Muscle of leg (tissue), 3 donors: ENCODE measurements at regions not wholly inside any gene's neighbourhood (a gene's known extent, or its start where the extent isn't known, plus 50 kb on each side); places are given as distances from the start of the nearest gene placed in this dataset.
A peak's percentile ranks its signal among the peaks of the same experiment; 100 is the strongest.

Source experiments
- DNase-seq: peaks from one replicate; pipeline ENCODE4 v3.0.0; 2013
- H3K27ac ChIP-seq: one replicate; pipeline ENCODE4 v1.5.1; 2013; ENCODE audit warnings: mild to moderate bottlenecking, low read length, control low read depth
- H3K27me3 ChIP-seq: one replicate; pipeline ENCODE4 v1.6.1; 2013; ENCODE audit warnings: low read length; ENCODE audit not compliant: control insufficient read depth, insufficient read depth
- H3K36me3 ChIP-seq: one replicate; pipeline ENCODE4 v1.6.1; 2013; ENCODE audit warnings: low read length; ENCODE audit not compliant: control insufficient read depth, insufficient read depth
- H3K4me1 ChIP-seq: one replicate; pipeline ENCODE4 v1.6.1; 2013; ENCODE audit warnings: low read length; ENCODE audit not compliant: control insufficient read depth, insufficient read depth
- H3K4me3 ChIP-seq: one replicate; pipeline ENCODE4 v1.5.1; 2013; ENCODE audit warnings: low read length, control low read depth
- H3K9me3 ChIP-seq: replicated peaks from 2 replicates; pipeline ENCODE4 v1.6.1; 2013; ENCODE audit warnings: low read depth, low read length; ENCODE audit not compliant: control insufficient read depth
- WGBS: methylation state at CpG from one replicate; pipeline ENCODE4 v1.1.5; 2013; ENCODE audit warnings: missing lambda C conversion rate; ENCODE audit not compliant: insufficient coverage; 5-methylcytosine and 5-hydroxymethylcytosine counted together

DNA sequence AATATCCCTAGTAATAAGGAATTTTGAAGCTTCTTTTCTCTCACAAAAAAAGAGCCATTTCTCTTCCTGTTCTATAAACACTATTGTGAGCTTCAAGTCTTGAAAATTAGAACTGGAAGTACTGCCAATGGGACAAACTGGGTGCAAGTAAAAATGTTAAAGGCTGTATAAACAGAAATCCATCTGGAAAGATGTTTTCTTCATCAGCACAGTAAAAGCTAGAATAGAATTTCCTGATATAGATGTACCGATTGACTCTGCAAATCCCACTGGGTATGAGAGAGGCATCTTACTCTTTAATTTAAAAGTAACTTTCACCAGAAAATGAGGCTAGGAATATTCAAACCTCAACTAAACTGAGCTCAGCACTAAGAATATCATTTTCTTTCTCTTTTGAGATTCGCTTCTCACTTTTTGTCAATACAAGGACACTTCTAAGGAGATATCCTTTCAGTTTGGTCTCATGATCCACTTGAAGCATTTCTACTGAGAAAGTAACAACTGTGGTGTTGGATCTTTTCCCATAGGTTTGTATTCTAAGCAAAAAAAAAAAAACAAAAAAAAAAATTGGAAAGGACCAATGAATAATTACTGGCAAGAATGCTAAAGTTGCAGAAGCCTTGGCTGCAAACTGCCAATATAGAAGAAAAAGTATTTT, 169.0 kb upstream of the PRDM1 start:
- Histone ChIP-seq H3K27ac (no peak overlapping the region), H3K9me3 (no peaks in the 10 kb centered on the region), H3K27me3 (no peaks in the 10 kb centered on the region), H3K36me3 (no peaks in the 10 kb centered on the region), H3K4me3 (no peak overlapping the region), H3K4me1 (no peaks in the 10 kb centered on the region)
- WGBS, result no CpG with 5 or more reads among the region's 2 CpGs
- DNase-seq, result peak; percentile 38

GRCh38 chr6:105911106-105911629, 175.0 kb upstream of the PRDM1 start:
- H3K36me3 ChIP-seq, result no peaks in the 10 kb centered on the region
- 60% methylated on average over 1 of the region's 4 CpGs for WGBS
- peak; percentile 41 for DNase-seq
- H3K27me3 ChIP-seq, result no peaks in the 10 kb centered on the region
- peaks cover 3% of the 10 kb centered on the region for H3K4me1 ChIP-seq
- H3K9me3 ChIP-seq, result no peaks in the 10 kb centered on the region
- no peak overlapping the region for H3K4me3 ChIP-seq
- no peak overlapping the region for H3K27ac ChIP-seq

- peak; percentile 82 for DNase-seq
- H3K4me3 ChIP-seq, result no peak overlapping the region
- 60% methylated on average over 2 of the region's 6 CpGs for WGBS
- no peaks in the 10 kb centered on the region for H3K9me3 ChIP-seq
- no peak overlapping the region for H3K27ac ChIP-seq
- H3K36me3 ChIP-seq, result no peaks in the 10 kb centered on the region
- H3K27me3 ChIP-seq, result no peaks in the 10 kb centered on the region
- peaks cover 3% of the 10 kb centered on the region for H3K4me1 ChIP-seq
These were observed 177.0 kb upstream of the PRDM1 start for GRCh38 chr6:105909106-105909505.

GRCh38 chr6:105907991-105908390, 178.1 kb upstream of the PRDM1 start:
- no peaks in the 10 kb centered on the region for H3K9me3 ChIP-seq
- H3K4me3 ChIP-seq, result no peak overlapping the region
- WGBS, result 80% methylated on average over 1 of the region's 5 CpGs
- peak; percentile 22 for DNase-seq
- H3K36me3 ChIP-seq, result no peaks in the 10 kb centered on the region
- peaks cover 3% of the 10 kb centered on the region for H3K4me1 ChIP-seq
- H3K27ac ChIP-seq, result no peak overlapping the region
- no peaks in the 10 kb centered on the region for H3K27me3 ChIP-seq

DNA sequence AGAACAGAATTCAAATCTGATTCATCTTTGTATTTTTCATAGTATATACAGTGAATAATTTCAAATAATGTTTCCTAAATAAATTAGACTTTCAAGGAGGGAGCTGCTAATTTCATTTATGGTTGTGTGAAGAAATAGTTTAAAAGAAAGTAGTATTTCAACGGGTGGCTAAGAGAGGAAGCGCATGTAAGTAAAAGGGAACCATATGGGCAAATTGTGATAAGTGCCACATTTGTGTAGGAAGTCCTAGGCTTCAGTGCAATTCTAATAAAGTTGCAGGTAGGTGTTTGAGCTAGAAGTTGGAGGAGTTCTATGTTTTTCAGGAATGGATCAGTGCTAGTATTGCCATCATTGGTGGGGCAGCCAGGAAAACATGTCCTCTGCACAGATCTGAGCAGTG, 178.8 kb upstream of the PRDM1 start:
- no peak overlapping the region for H3K27ac ChIP-seq
- no peak for DNase-seq
- no peaks in the 10 kb centered on the region for H3K9me3 ChIP-seq
- WGBS, result 77% methylated on average over 2 of the region's 2 CpGs
- no peaks in the 10 kb centered on the region for H3K36me3 ChIP-seq
- no peaks in the 10 kb centered on the region for H3K27me3 ChIP-seq
- H3K4me1 ChIP-seq, result peaks cover 3% of the 10 kb centered on the region
- no peak overlapping the region for H3K4me3 ChIP-seq

DNA sequence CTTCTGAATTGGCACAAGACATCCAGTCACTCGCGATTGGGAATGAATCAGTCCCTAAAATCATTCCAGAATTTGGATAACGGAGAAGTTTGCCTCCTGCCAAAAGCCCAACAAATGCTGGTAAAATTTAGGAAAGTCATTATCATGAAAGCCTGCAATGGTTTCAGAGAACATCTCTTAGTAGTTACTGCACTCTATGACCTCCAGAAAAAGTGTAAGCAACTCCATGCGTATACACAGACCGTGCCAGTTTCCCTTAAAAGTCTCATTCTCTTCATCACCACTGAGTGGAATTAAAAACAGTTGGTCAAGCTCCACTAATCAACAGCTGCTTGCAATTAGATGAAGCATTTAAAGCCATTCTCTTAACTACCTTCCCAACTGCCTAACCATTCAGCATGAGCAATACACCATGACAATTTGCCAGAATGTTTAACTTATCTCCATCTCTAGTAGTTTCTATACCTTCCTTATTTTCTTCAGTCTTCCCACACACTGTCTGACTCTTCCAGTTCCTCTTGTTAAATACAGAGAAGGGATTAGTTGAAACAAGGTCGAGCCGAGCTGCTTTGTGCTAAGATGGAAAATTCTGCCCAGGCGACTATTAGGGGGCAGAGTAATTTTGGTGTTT, 183.6 kb upstream of the PRDM1 start:
- Histone ChIP-seq H3K4me1 (peaks cover 4% of the 10 kb centered on the region), H3K27ac (no peak overlapping the region), H3K9me3 (no peaks in the 10 kb centered on the region), H3K4me3 (no peak overlapping the region), H3K27me3 (no peaks in the 10 kb centered on the region), H3K36me3 (no peaks in the 10 kb centered on the region)
- DNase-seq, result no peak
- WGBS, result 73% methylated on average over 2 of the region's 8 CpGs

GRCh38 chr6:105901583-105901982, 184.6 kb upstream of the PRDM1 start:
- Histone ChIP-seq H3K36me3 (no peaks in the 10 kb centered on the region), H3K27ac (no peak overlapping the region), H3K4me3 (no peak overlapping the region), H3K4me1 (peaks cover 4% of the 10 kb centered on the region), H3K9me3 (no peaks in the 10 kb centered on the region), H3K27me3 (no peaks in the 10 kb centered on the region)
- no peak for DNase-seq
- no CpG with 5 or more reads among the region's 3 CpGs for WGBS

GRCh38 chr6:105900125-105900937, 185.8 kb upstream of the PRDM1 start:
- Histone ChIP-seq H3K36me3 (no peaks in the 10 kb centered on the region), H3K27me3 (no peaks in the 10 kb centered on the region), H3K27ac (no peak overlapping the region), H3K9me3 (no peaks in the 10 kb centered on the region), H3K4me1 (peaks cover 7% of the 10 kb centered on the region), H3K4me3 (no peak overlapping the region)
- WGBS, result 22% methylated on average over 8 of the region's 13 CpGs
- DNase-seq, result peak; percentile 90

GRCh38 chr6:105898286-105898685, 187.8 kb upstream of the PRDM1 start:
- Histone ChIP-seq H3K36me3 (no peaks in the 10 kb centered on the region), H3K4me3 (no peak overlapping the region), H3K27me3 (no peaks in the 10 kb centered on the region), H3K27ac (no peak overlapping the region), H3K4me1 (peaks cover 7% of the 10 kb centered on the region), H3K9me3 (no peaks in the 10 kb centered on the region)
- 60% methylated on average over 1 of the region's 5 CpGs for WGBS
- no peak for DNase-seq

- Histone ChIP-seq H3K4me1 (peaks cover 7% of the 10 kb centered on the region), H3K27me3 (no peaks in the 10 kb centered on the region), H3K4me3 (no peak overlapping the region), H3K36me3 (no peaks in the 10 kb centered on the region), H3K27ac (no peak overlapping the region), H3K9me3 (no peaks in the 10 kb centered on the region)
- DNase-seq, result no peak
- WGBS, result 100% methylated on average over 1 of the region's 1 CpG
These were observed 189.0 kb upstream of the PRDM1 start for GRCh38 chr6:105897131-105897530.
